HepG2 (cell line): ENCODE measurements at regions not wholly inside any gene's neighbourhood (a gene's known extent, or its start where the extent isn't known, plus 50 kb on each side); places are given as distances from the start of the nearest gene placed in this dataset.

Experiments used
- CTCF ChIP-seq: sonication (generic); formaldehyde crosslinking; IDR thresholded peaks from 2 replicates; pipeline ENCODE4 v1.5.0; 2020; ENCODE audit warnings: mild to moderate bottlenecking, missing genetic modification reagents, moderate library complexity
- EZH2 ChIP-seq: conservative IDR thresholded peaks from 2 replicates; pipeline ENCODE4 v1.6.1; 2012; ENCODE audit warnings: mild to moderate bottlenecking, low read depth, low read length, moderate library complexity
- HNRNPH1 ChIP-seq: fragments of 200-400 bp; formaldehyde crosslinking; optimal IDR thresholded peaks from 2 replicates; pipeline ENCODE3; 2017; ENCODE audit warnings: mild to moderate bottlenecking, low read depth, low read length
- JUNB ChIP-seq: sonication (generic); formaldehyde crosslinking; IDR thresholded peaks from 2 replicates; pipeline ENCODE4 v1.8.0; 2022; ENCODE audit warnings: missing genetic modification reagents, mild to moderate bottlenecking, borderline replicate concordance
- NFYB ChIP-seq: sonication (generic); formaldehyde crosslinking; IDR thresholded peaks from 2 replicates; pipeline ENCODE4 v1.4.0; 2020; ENCODE audit warnings: missing genetic modification reagents
- ZNF10 ChIP-seq: sonication (generic); formaldehyde crosslinking; IDR thresholded peaks from 2 replicates; pipeline ENCODE4 v1.4.0; 2020; ENCODE audit warnings: mild to moderate bottlenecking, low read depth, missing genetic modification reagents, borderline replicate concordance
- ZNF746 ChIP-seq: sonication (generic); formaldehyde crosslinking; IDR thresholded peaks from 2 replicates; pipeline ENCODE4 v1.8.0; 2022; ENCODE audit warnings: mild to moderate bottlenecking, missing genetic modification reagents
- TF ChIP-seq, protein P1 (sequence below): sonication (generic); formaldehyde crosslinking; IDR thresholded peaks from 2 replicates; pipeline ENCODE4 v1.4.0; 2020; ENCODE audit warnings: mild to moderate bottlenecking, missing genetic modification reagents
- TF ChIP-seq, protein P2 (sequence below): sonication (generic); formaldehyde crosslinking; IDR thresholded peaks from 2 replicates; pipeline ENCODE4 v1.4.0; 2020; ENCODE audit warnings: missing genetic modification reagents, mild to moderate bottlenecking, borderline replicate concordance
- TF ChIP-seq, protein P3 (sequence below): sonication (generic); formaldehyde crosslinking; IDR thresholded peaks from 2 replicates; pipeline ENCODE4 v1.9.0; 2021; ENCODE audit warnings: missing genetic modification reagents, borderline replicate concordance

- TF ChIP-seq NFYB (CRISPR knock-in tag) (no peak), EZH2 (no peak), ZNF10 (no peak), JUNB (CRISPR knock-in tag) (no peak), CTCF (no peak), HNRNPH1 (no peak), ZNF746 (no peak)
- TF ChIP-seq, protein P1, sequence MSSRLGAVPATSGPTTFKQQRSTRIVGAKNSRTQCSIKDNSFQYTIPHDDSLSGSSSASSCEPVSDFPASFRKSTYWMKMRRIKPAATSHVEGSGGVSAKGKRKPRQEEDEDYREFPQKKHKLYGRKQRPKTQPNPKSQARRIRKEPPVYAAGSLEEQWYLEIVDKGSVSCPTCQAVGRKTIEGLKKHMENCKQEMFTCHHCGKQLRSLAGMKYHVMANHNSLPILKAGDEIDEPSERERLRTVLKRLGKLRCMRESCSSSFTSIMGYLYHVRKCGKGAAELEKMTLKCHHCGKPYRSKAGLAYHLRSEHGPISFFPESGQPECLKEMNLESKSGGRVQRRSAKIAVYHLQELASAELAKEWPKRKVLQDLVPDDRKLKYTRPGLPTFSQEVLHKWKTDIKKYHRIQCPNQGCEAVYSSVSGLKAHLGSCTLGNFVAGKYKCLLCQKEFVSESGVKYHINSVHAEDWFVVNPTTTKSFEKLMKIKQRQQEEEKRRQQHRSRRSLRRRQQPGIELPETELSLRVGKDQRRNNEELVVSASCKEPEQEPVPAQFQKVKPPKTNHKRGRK: no peak
- TF ChIP-seq, protein P2, sequence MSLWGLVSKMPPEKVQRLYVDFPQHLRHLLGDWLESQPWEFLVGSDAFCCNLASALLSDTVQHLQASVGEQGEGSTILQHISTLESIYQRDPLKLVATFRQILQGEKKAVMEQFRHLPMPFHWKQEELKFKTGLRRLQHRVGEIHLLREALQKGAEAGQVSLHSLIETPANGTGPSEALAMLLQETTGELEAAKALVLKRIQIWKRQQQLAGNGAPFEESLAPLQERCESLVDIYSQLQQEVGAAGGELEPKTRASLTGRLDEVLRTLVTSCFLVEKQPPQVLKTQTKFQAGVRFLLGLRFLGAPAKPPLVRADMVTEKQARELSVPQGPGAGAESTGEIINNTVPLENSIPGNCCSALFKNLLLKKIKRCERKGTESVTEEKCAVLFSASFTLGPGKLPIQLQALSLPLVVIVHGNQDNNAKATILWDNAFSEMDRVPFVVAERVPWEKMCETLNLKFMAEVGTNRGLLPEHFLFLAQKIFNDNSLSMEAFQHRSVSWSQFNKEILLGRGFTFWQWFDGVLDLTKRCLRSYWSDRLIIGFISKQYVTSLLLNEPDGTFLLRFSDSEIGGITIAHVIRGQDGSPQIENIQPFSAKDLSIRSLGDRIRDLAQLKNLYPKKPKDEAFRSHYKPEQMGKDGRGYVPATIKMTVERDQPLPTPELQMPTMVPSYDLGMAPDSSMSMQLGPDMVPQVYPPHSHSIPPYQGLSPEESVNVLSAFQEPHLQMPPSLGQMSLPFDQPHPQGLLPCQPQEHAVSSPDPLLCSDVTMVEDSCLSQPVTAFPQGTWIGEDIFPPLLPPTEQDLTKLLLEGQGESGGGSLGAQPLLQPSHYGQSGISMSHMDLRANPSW: no peak
- TF ChIP-seq, protein P3, sequence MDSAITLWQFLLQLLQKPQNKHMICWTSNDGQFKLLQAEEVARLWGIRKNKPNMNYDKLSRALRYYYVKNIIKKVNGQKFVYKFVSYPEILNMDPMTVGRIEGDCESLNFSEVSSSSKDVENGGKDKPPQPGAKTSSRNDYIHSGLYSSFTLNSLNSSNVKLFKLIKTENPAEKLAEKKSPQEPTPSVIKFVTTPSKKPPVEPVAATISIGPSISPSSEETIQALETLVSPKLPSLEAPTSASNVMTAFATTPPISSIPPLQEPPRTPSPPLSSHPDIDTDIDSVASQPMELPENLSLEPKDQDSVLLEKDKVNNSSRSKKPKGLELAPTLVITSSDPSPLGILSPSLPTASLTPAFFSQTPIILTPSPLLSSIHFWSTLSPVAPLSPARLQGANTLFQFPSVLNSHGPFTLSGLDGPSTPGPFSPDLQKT (CRISPR knock-in tag): no peak
Measured at GRCh38 chr12:88934163-88934747, 354.0 kb upstream of the KITLG start.
